GM23338 (cell line): ENCODE measurements at regions not wholly inside any gene's neighbourhood (a gene's known extent, or its start where the extent isn't known, plus 50 kb on each side); places are given as distances from the start of the nearest gene placed in this dataset.

Experiments
- ATAC-seq: fragments of 200-7000 bp; cut with Tn5 transposase; 3 replicates; pipeline ENCODE4 v1.9.1; 2020
- DNase-seq: peaks from one replicate; pipeline ENCODE4 v3.0.0-alpha.2; 2015; ENCODE audit warnings: low spot score
- H2AFZ ChIP-seq: fragments of 200-600 bp; sonication (generic); 2 replicates; pipeline ENCODE4 v1.8.0; 2016; ENCODE audit warnings: antibody characterized with exemption, mild to moderate bottlenecking, moderate library complexity
- H3F3A ChIP-seq: fragments of 200-600 bp; sonication (generic); replicated peaks from 2 replicates; pipeline ENCODE4 v1.8.0; 2017; ENCODE audit warnings: antibody characterized with exemption, mixed run types, low read depth
- H3K27ac ChIP-seq: fragments of 200-600 bp; sonication (generic); 2 replicates; pipeline ENCODE4 v1.6.1; 2016; ENCODE audit warnings: low read depth
- H3K27me3 ChIP-seq: fragments of 200-600 bp; sonication (generic); 2 replicates; pipeline ENCODE4 v1.8.0; 2016; ENCODE audit warnings: mild to moderate bottlenecking, mixed run types, moderate library complexity; ENCODE audit not compliant: insufficient read depth
- H3K36me3 ChIP-seq: fragments of 200-600 bp; sonication (generic); 2 replicates; pipeline ENCODE4 v1.8.0; 2016; ENCODE audit warnings: mild to moderate bottlenecking; ENCODE audit not compliant: insufficient read depth
- H3K4me1 ChIP-seq: fragments of 200-600 bp; sonication (generic); 2 replicates; pipeline ENCODE4 v1.8.0; 2016; ENCODE audit warnings: mild to moderate bottlenecking, moderate library complexity; ENCODE audit not compliant: insufficient read depth
- H3K4me2 ChIP-seq: fragments of 200-600 bp; sonication (generic); 2 replicates; pipeline ENCODE4 v1.7.1; 2017; ENCODE audit warnings: mixed run types
- H3K4me3 ChIP-seq: fragments of 200-600 bp; sonication (generic); 2 replicates; pipeline ENCODE4 v1.6.1; 2016; ENCODE audit warnings: mixed run types
- H3K79me2 ChIP-seq: fragments of 200-600 bp; sonication (generic); replicated peaks from 2 replicates; pipeline ENCODE4 v1.8.0; 2017; ENCODE audit warnings: mild to moderate bottlenecking; ENCODE audit not compliant: insufficient read depth
- H3K9me2 ChIP-seq: fragments of 200-600 bp; sonication (generic); 2 replicates; pipeline ENCODE4 v1.8.0; 2017; ENCODE audit not compliant: insufficient read depth
- H4K20me1 ChIP-seq: fragments of 200-600 bp; sonication (generic); replicated peaks from 2 replicates; pipeline ENCODE4 v1.8.0; 2017; ENCODE audit warnings: mild to moderate bottlenecking; ENCODE audit not compliant: insufficient read depth
- H3K27ac Mint-ChIP-seq: 2 replicates; pipeline ENCODE4 v1.8.0; 2020; ENCODE audit warnings: inconsistent platforms, mild to moderate bottlenecking, moderate library complexity, mixed read lengths
- H3K27me3 Mint-ChIP-seq: 3 replicates; pipeline ENCODE4 v1.8.0; 2022; ENCODE audit warnings: low read depth, mild to moderate bottlenecking, moderate library complexity, mixed read lengths, inconsistent platforms; ENCODE audit not compliant: insufficient read depth, poor library complexity
- H3K36me3 Mint-ChIP-seq: 3 replicates; pipeline ENCODE4 v1.8.0; 2021; ENCODE audit warnings: low read depth, mild to moderate bottlenecking, inconsistent platforms, moderate library complexity, mixed read lengths
- H3K4me1 Mint-ChIP-seq: 3 replicates; pipeline ENCODE4 v1.8.0; 2020; ENCODE audit warnings: mild to moderate bottlenecking, inconsistent platforms, mixed read lengths
- H3K4me3 Mint-ChIP-seq: 3 replicates; pipeline ENCODE4 v1.8.0; 2021; ENCODE audit warnings: moderate library complexity, mild to moderate bottlenecking, inconsistent platforms, mixed read lengths
- H3K9me3 Mint-ChIP-seq: 3 replicates; pipeline ENCODE4 v1.8.0; 2020; ENCODE audit warnings: moderate library complexity, mild to moderate bottlenecking, inconsistent platforms, mixed read lengths
- CREB1 ChIP-seq: fragments of 250-450 bp; sonication (Bioruptor Pico); IDR thresholded peaks from 2 replicates; pipeline ENCODE4 v1.5.0; 2020; ENCODE audit warnings: low read depth, mild to moderate bottlenecking, moderate library complexity
- CTCF ChIP-seq, 2 experiments: fragments of 200-600 bp in 1 of 2; sonication (generic) in 1 of 2; conservative IDR thresholded peaks; 2 replicates each; pipeline versions ENCODE4 v1.5.1 to v1.6.1; 2016 to 2017; ENCODE audit warnings: antibody characterized with exemption in 2 of 2, low read depth in 2 of 2, mild to moderate bottlenecking in 2 of 2, moderate library complexity in 1 of 2
- ETS1 ChIP-seq: IDR thresholded peaks from 2 replicates; pipeline ENCODE4 v1.6.1; 2016; ENCODE audit warnings: antibody characterized with exemption
- EZH2 ChIP-seq: fragments of 200-600 bp; sonication (generic); IDR thresholded peaks from one replicate; pipeline ENCODE4 v1.8.0; 2017; ENCODE audit warnings: antibody characterized with exemption, mild to moderate bottlenecking, low read depth; ENCODE audit not compliant: unreplicated experiment
- EZH2phosphoT487 ChIP-seq: fragments of 200-600 bp; sonication (generic); IDR thresholded peaks from one replicate; pipeline ENCODE4 v1.8.1; 2018; ENCODE audit warnings: antibody characterized with exemption; ENCODE audit not compliant: unreplicated experiment
- JUNB ChIP-seq: IDR thresholded peaks from one replicate; pipeline ENCODE4 v1.6.1; 2016; ENCODE audit warnings: antibody characterized with exemption; ENCODE audit not compliant: unreplicated experiment
- REST ChIP-seq: IDR thresholded peaks from one replicate; pipeline ENCODE4 v1.6.1; 2018; ENCODE audit warnings: antibody characterized with exemption; ENCODE audit not compliant: unreplicated experiment
- STAT1 ChIP-seq: IDR thresholded peaks from one replicate; pipeline ENCODE4 v1.6.1; 2016; ENCODE audit warnings: antibody characterized with exemption; ENCODE audit not compliant: unreplicated experiment
- ZNF462 ChIP-seq: fragments of 250-450 bp; sonication (Bioruptor Pico); IDR thresholded peaks from 2 replicates; pipeline ENCODE4 v1.5.0; 2020; ENCODE audit warnings: mild to moderate bottlenecking, moderate library complexity

GRCh38 chr21:35332841-35333426, 283.8 kb upstream of the RUNX1 start (continued):
- no peak for TF ChIP-seq ZNF462 (CRISPR knock-in tag)
- no peak for TF ChIP-seq CTCF (conservative IDR thresholded peaks at IDR 0.05; ENCODE audit: low read depth in 2 of 2)
- TF ChIP-seq STAT1: no peak
- no peak for TF ChIP-seq CREB1 (CRISPR knock-in tag)

GRCh38 chr21:35329940-35330660, 281.0 kb upstream of the RUNX1 start:
- no peak overlapping the region for H3K4me3 Mint-ChIP-seq
- H3K36me3 ChIP-seq: no peaks in the 10 kb centered on the region
- no peaks in the 10 kb centered on the region for H3K27me3 ChIP-seq
- H3K4me1 ChIP-seq: no peaks in the 10 kb centered on the region
- no peak overlapping the region for H3K4me2 ChIP-seq
- H3K27me3 Mint-ChIP-seq: peaks cover 2% of the 10 kb centered on the region
- no peaks in the 10 kb centered on the region; the same call in 2 of the 3 replicates for H3K9me3 Mint-ChIP-seq
- ATAC-seq: no peak
- H3K27ac Mint-ChIP-seq: no peak overlapping the region
- H3F3A ChIP-seq: no peaks in the 10 kb centered on the region
- no peaks in the 10 kb centered on the region for H3K79me2 ChIP-seq
- no peaks in the 10 kb centered on the region for H3K4me1 Mint-ChIP-seq
- no peaks in the 10 kb centered on the region; the same call in 1 of the 2 replicates for H3K9me2 ChIP-seq
- no peaks in the 10 kb centered on the region for H3K36me3 Mint-ChIP-seq
- no peak overlapping the region for H3K4me3 ChIP-seq
- H4K20me1 ChIP-seq: no peaks in the 10 kb centered on the region
- no peak for DNase-seq
- H3K27ac ChIP-seq: no peak overlapping the region
- no peak overlapping the region for H2AFZ ChIP-seq
- no peak for TF ChIP-seq EZH2phosphoT487
- TF ChIP-seq JUNB: no peak
- no peak for TF ChIP-seq ETS1
- no peak for TF ChIP-seq REST
- no peak for TF ChIP-seq EZH2
